ENCODE measurements at regions not wholly inside any gene's neighbourhood (a gene's known extent, or its start where the extent isn't known, plus 50 kb on each side); places are given as distances from the start of the nearest gene placed in this dataset.

GRCh38 chr15:29891096-29891457 is 68.8 kb upstream of the TJP1 start:
- peaks cover 6 to 16% (median 9%) of the 10 kb centered on the region in 4 experiments; a peak in 6 of 7 replicates for H3K4me1 ChIP-seq (replicated peaks in 1 of 4; ENCODE audit: control insufficient read depth in 3 of 4, insufficient read depth in 4 of 4, low read length in 3 of 4)
- FAIRE-seq: no peak
- 94% methylated on average over 2 of the region's 2 CpGs; no CpG with 5 or more reads in 1 of the 2 experiments for WGBS, 2 experiments (ENCODE audit: extremely low coverage in 1 of 2, insufficient coverage in 1 of 2, insufficient read length in 1 of 2, insufficient replicate concordance in 2 of 2, low coverage in 1 of 2, low lambda C conversion rate in 2 of 2, missing lambda C conversion rate in 1 of 2)
- H3K23ac ChIP-seq (ENCODE audit: insufficient read length): no peak overlapping the region
- H2BK15ac ChIP-seq (ENCODE audit: low read length): no peak overlapping the region
- H3K9me3 ChIP-seq (ENCODE audit: insufficient read depth in 2 of 2, low read depth in 1 of 2, low read length in 1 of 2): 0 out of 4 replicates have a peak, but pooled peaks cover 0 to 5% of the 10 kb centered on the region in 2 experiments
- H3K4ac ChIP-seq (replicated peaks; ENCODE audit: insufficient read length, low read depth, low read length): no peak overlapping the region
- no peak overlapping the region for H2BK120ac ChIP-seq (replicated peaks; ENCODE audit: low read depth, low read length)
- no peak overlapping the region for H3K14ac ChIP-seq (ENCODE audit: insufficient read length)
- H3K9ac ChIP-seq (replicated peaks in 1 of 4; ENCODE audit: extremely low read depth in 1 of 4, low read depth in 3 of 4, low read length in 3 of 4): no peak overlapping the region
- H3K23me2 ChIP-seq (ENCODE audit: low read depth, low read length): no peaks in the 10 kb centered on the region
- no peaks in the 10 kb centered on the region for H3K27me3 ChIP-seq (replicated peaks in 1 of 4; ENCODE audit: control insufficient read depth in 3 of 4, extremely low read depth in 1 of 4, insufficient read depth in 3 of 4, low read length in 3 of 4)
- no peak overlapping the region for H3K18ac ChIP-seq (ENCODE audit: extremely low read depth, low read length)
- no peak overlapping the region for H2BK5ac ChIP-seq (ENCODE audit: low read depth, low read length)
- H3K4me3 ChIP-seq (ENCODE audit: extremely low read depth in 1 of 4, insufficient read depth in 2 of 4, low read depth in 3 of 4, low read length in 4 of 4): no peak overlapping the region
- ChIA-PET CTCF (ENCODE audit: partially characterized antibody) (interaction anchor here (0.6 to 1.3 kb wide), 3 partner anchors 9 to 34 kb away, joined by 3 to 8 read pairs (median 4); no protein-coding TSS in a partner anchor), POLR2A (ENCODE audit: partially characterized antibody) (interaction anchor here (0.6 kb wide), 1 partner anchor 1326 kb away, joined by 4 read pairs; no protein-coding TSS in a partner anchor)
- no peak overlapping the region for H4K5ac ChIP-seq (ENCODE audit: insufficient read length, low read depth, low read length)
- H2AFZ ChIP-seq (ENCODE audit: low read length): no peak overlapping the region
- no peak overlapping the region for H4K8ac ChIP-seq (ENCODE audit: extremely low read depth, insufficient read depth, low read length)
- TF ChIP-seq CTCF (IDR thresholded peaks at IDR 0.05; ENCODE audit: control extremely low read depth in 1 of 3, insufficient read depth in 1 of 3, low read depth in 1 of 3, low read length in 3 of 3) (no peak), CHD1 (IDR thresholded peaks at IDR 0.05; ENCODE audit: low read depth, low read length) (no peak), TAF1 (IDR thresholded peaks at IDR 0.05; ENCODE audit: low read depth, low read length) (no peak), TEAD4 (IDR thresholded peaks at IDR 0.05; ENCODE audit: low read depth, low read length) (no peak), GABPA (IDR thresholded peaks at IDR 0.05; ENCODE audit: borderline replicate concordance, insufficient read depth, low read length) (no peak), TBP (IDR thresholded peaks at IDR 0.05; ENCODE audit: low read depth, low read length) (no peak), JUND (IDR thresholded peaks at IDR 0.05; ENCODE audit: low read length) (no peak), ATF3 (IDR thresholded peaks at IDR 0.05; ENCODE audit: insufficient read depth, low read depth, low read length) (no peak), HDAC2 (IDR thresholded peaks at IDR 0.05; ENCODE audit: borderline replicate concordance in 1 of 2, low read depth in 2 of 2, low read length in 2 of 2) (no peak)
- H4K20me1 ChIP-seq (replicated peaks in 1 of 2; ENCODE audit: control insufficient read depth in 1 of 2, insufficient read depth in 2 of 2, low read length in 2 of 2): no peaks in the 10 kb centered on the region
- no peaks in the 10 kb centered on the region for H3K79me2 ChIP-seq (ENCODE audit: control insufficient read depth in 1 of 2, insufficient read depth in 2 of 2, low read length in 2 of 2)
- H4K91ac ChIP-seq (replicated peaks; ENCODE audit: insufficient read length, low read length): no peak overlapping the region
- no peak overlapping the region for H3K4me2 ChIP-seq (ENCODE audit: insufficient read depth in 1 of 2, low read depth in 2 of 2, low read length in 2 of 2)
- H3K56ac ChIP-seq (replicated peaks; ENCODE audit: insufficient read length, low read depth, low read length): no peak overlapping the region
- H3K27ac ChIP-seq (ENCODE audit: low read depth, low read length): no peak overlapping the region
- DNase-seq (ENCODE audit: low read depth in 1 of 2, low spot score in 2 of 2): no peak
- H2BK12ac ChIP-seq (ENCODE audit: low read depth, low read length): no peak overlapping the region
- H3K36me3 ChIP-seq (ENCODE audit: control insufficient read depth in 2 of 4, insufficient read depth in 4 of 4, low read length in 3 of 4): no peaks in the 10 kb centered on the region
- H2BK20ac ChIP-seq (ENCODE audit: low read length): no peak overlapping the region
- H2AK5ac ChIP-seq (ENCODE audit: low read depth, low read length): no peak overlapping the region
- H3K79me1 ChIP-seq (ENCODE audit: low read depth, low read length): no peaks in the 10 kb centered on the region
